ENCODE measurements at regions not wholly inside any gene's neighbourhood (a gene's known extent, or its start where the extent isn't known, plus 50 kb on each side); places are given as distances from the start of the nearest gene placed in this dataset.

- no peak for TF ChIP-seq POLR2AphosphoS5 (IDR thresholded peaks at IDR 0.05; ENCODE audit: low read depth, low read length)
- no peak for TF ChIP-seq REST (IDR thresholded peaks at IDR 0.05; ENCODE audit: low read depth, low read length)
- TF ChIP-seq CTCF (IDR thresholded peaks at IDR 0.05) = no peak
- TF ChIP-seq RFX5 (IDR thresholded peaks at IDR 0.05; ENCODE audit: low read length) = no peak
- no peak for TF ChIP-seq EZH2phosphoT487 (IDR thresholded peaks at IDR 0.05; ENCODE audit: borderline replicate concordance, low read depth)
- no peak for TF ChIP-seq CHD2 (IDR thresholded peaks at IDR 0.05; ENCODE audit: low read length, partially characterized antibody)
- no peak for TF ChIP-seq FOXJ3 (CRISPR knock-in tag; IDR thresholded peaks at IDR 0.05)
- TF ChIP-seq EP300 (IDR thresholded peaks at IDR 0.05; ENCODE audit: borderline replicate concordance in 1 of 2, low read depth in 1 of 2, low read length in 1 of 2) = no peak
- no peak for TF ChIP-seq MAX (IDR thresholded peaks at IDR 0.05; ENCODE audit: low read depth)
- TF ChIP-seq ZBTB33 (IDR thresholded peaks at IDR 0.05; ENCODE audit: borderline replicate concordance, low read depth) = no peak
Measured at GRCh38 chr2:215556979-215557378, 121.1 kb upstream of the FN1 start.

Measured in SK-N-SH (cell line).